Breast epithelium (tissue), 3 donors: ENCODE measurements at regions not wholly inside any gene's neighbourhood (a gene's known extent, or its start where the extent isn't known, plus 50 kb on each side); places are given as distances from the start of the nearest gene placed in this dataset.

ENCODE experiments used
- CTCF ChIP-seq, 3 donors: fragments of 450-650 bp; IDR thresholded peaks; one replicate each; pipeline ENCODE4 v1.5.1; 2016 to 2017; ENCODE audit warnings: antibody characterized with exemption in 3 of 3, mild to moderate bottlenecking in 3 of 3, moderate library complexity in 3 of 3
- POLR2A ChIP-seq: fragments of 450-650 bp; IDR thresholded peaks from one replicate; pipeline ENCODE4 v1.6.1; 2016; ENCODE audit warnings: antibody characterized with exemption, mild to moderate bottlenecking, moderate library complexity

GRCh38 chr6:134830940-134831339, 119.0 kb downstream of the ALDH8A1 start:
- TF ChIP-seq POLR2A (no peak), CTCF (IDR thresholded peaks at IDR 0.05) (no peak)
